ENCODE measurements at regions not wholly inside any gene's neighbourhood (a gene's known extent, or its start where the extent isn't known, plus 50 kb on each side); places are given as distances from the start of the nearest gene placed in this dataset.

DNA sequence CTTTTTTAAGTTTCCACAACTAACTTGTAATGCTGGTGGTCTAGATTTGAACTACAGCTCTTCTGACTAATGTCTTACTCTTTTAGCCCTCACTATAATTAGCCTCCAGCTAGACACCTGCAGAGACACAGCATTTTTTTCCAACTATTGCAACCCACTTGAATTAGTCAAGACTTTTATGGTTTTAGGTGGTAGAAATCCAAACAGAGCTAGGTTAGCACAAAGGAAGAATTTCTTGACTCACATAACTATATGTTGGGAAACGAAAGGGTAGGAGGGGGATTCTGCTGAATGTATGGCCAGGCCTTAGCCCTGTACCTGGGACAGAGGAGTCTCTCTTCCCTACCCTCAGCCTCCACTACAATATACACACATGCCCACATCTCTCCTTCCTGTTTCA, 586.1 kb downstream of the INHBA start:
- 93% methylated on average over 1 of the region's 1 CpG for WGBS
- no peak overlapping the region for H3K4me3 ChIP-seq
- no peak for DNase-seq (ENCODE audit: extremely low spot score)
- TF ChIP-seq, protein P1, sequence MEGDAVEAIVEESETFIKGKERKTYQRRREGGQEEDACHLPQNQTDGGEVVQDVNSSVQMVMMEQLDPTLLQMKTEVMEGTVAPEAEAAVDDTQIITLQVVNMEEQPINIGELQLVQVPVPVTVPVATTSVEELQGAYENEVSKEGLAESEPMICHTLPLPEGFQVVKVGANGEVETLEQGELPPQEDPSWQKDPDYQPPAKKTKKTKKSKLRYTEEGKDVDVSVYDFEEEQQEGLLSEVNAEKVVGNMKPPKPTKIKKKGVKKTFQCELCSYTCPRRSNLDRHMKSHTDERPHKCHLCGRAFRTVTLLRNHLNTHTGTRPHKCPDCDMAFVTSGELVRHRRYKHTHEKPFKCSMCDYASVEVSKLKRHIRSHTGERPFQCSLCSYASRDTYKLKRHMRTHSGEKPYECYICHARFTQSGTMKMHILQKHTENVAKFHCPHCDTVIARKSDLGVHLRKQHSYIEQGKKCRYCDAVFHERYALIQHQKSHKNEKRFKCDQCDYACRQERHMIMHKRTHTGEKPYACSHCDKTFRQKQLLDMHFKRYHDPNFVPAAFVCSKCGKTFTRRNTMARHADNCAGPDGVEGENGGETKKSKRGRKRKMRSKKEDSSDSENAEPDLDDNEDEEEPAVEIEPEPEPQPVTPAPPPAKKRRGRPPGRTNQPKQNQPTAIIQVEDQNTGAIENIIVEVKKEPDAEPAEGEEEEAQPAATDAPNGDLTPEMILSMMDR (IDR thresholded peaks at IDR 0.05), result no peak
- no peak for TF ChIP-seq POLR2AphosphoS5 (IDR thresholded peaks at IDR 0.05)
- TF ChIP-seq EP300 (IDR thresholded peaks at IDR 0.05), result no peak
- TF ChIP-seq POLR2A (IDR thresholded peaks at IDR 0.05; ENCODE audit: low read depth), result no peak
- H3K27me3 ChIP-seq, result no peaks in the 10 kb centered on the region
- intact Hi-C loops (cut with DNase I), result no loop called here
- no peaks in the 10 kb centered on the region for H3K36me3 ChIP-seq
- H3K4me1 ChIP-seq, result peaks cover 0 to 5% (median 0%) of the 10 kb centered on the region in 4 donors
- H3K27ac ChIP-seq (replicated peaks in 1 of 4), result no peak overlapping the region
- H3K9me3 ChIP-seq, result no peaks in the 10 kb centered on the region

DNA sequence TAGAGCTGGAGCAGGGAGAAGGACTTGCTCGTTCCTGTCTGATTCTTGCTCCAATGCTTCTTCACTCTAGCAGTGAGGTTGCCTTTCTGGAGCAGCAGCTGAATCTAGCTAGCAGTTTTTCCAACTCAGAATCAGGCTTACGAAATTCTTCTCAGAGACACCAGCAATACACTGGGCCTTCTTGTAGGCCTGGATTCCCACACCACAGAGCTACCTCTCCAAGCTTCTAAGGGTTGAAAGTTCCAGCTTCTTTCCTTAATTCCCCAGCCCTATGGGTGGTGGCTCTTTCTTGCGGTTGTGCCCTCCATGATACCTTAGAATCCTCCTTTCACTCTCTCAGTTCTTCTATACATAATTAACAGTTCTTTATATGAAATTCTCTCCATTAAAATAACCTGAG, 586.6 kb downstream of the INHBA start:
- Histone ChIP-seq H3K4me1 (peaks cover 0 to 5% (median 0%) of the 10 kb centered on the region in 4 donors), H3K27ac (replicated peaks in 1 of 4) (no peak overlapping the region), H3K36me3 (no peaks in the 10 kb centered on the region), H3K4me3 (no peak overlapping the region), H3K27me3 (no peaks in the 10 kb centered on the region), H3K9me3 (no peaks in the 10 kb centered on the region)
- intact Hi-C loops (cut with DNase I), result no loop called here
- TF ChIP-seq POLR2AphosphoS5 (IDR thresholded peaks at IDR 0.05) (no peak), POLR2A (IDR thresholded peaks at IDR 0.05; ENCODE audit: low read depth) (no peak), EP300 (IDR thresholded peaks at IDR 0.05) (no peak)
- TF ChIP-seq, protein P1 (IDR thresholded peaks at IDR 0.05), result no peak
- DNase-seq (ENCODE audit: extremely low spot score), result no peak
- WGBS, result 91% methylated on average over 3 of the region's 3 CpGs

DNA sequence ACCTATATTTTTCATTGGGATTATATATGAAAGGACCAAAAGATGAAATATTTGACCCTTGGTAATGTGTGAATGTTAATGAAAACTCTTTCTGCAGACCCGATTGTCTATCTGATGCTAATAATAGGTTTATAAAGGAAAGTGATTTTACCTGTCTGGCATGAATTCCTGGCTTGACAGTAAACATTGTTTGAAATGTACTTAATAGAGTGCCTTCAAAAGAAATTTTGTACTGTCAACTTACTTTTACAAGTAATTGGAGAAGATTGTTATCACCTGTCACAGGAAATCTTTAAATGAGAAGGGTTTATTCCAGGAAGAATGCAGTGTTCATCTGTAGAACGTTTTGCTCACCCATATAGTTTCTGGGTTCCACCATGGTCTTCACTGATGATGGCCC, 588.2 kb downstream of the INHBA start:
- TF ChIP-seq POLR2AphosphoS5 (IDR thresholded peaks at IDR 0.05), result no peak
- TF ChIP-seq EP300 (IDR thresholded peaks at IDR 0.05), result no peak
- TF ChIP-seq, protein P1 (IDR thresholded peaks at IDR 0.05), result no peak
- TF ChIP-seq POLR2A (IDR thresholded peaks at IDR 0.05; ENCODE audit: low read depth), result no peak
- no peak for DNase-seq (ENCODE audit: extremely low spot score)
- Histone ChIP-seq H3K36me3 (no peaks in the 10 kb centered on the region), H3K27ac (replicated peaks in 1 of 4) (no peak overlapping the region), H3K27me3 (no peaks in the 10 kb centered on the region), H3K4me1 (peaks cover 0 to 5% (median 0%) of the 10 kb centered on the region in 4 donors), H3K4me3 (no peak overlapping the region), H3K9me3 (no peaks in the 10 kb centered on the region)
- intact Hi-C loops (cut with DNase I), result no loop called here
- WGBS, result 52% methylated on average over 2 of the region's 2 CpGs

DNA sequence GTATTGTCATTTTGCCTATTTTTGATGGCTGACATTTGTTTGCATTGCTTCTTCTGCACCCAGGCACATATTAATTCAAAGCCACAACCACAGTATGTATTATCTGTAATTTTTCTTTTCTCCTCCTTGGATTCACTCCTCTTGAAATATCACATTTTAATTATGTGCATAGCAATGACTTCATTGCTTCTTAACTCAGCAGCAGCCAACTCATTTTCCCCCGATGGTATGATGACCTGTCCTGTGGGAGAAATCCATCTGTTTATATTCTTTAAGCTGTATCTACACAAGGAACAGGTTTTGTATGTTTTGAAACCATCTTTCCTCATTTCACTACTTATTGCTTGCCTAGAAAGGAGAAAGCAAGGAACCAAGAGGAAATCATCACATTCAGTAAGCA, 588.8 kb downstream of the INHBA start:
- Histone ChIP-seq H3K27ac (replicated peaks in 1 of 4) (no peak overlapping the region), H3K4me1 (peaks cover 0 to 5% (median 0%) of the 10 kb centered on the region in 4 donors), H3K9me3 (no peaks in the 10 kb centered on the region), H3K4me3 (no peak overlapping the region), H3K27me3 (no peaks in the 10 kb centered on the region), H3K36me3 (no peaks in the 10 kb centered on the region)
- DNase-seq (ENCODE audit: extremely low spot score), result no peak
- 21% methylated on average over 1 of the region's 1 CpG for WGBS
- no peak for TF ChIP-seq POLR2A (IDR thresholded peaks at IDR 0.05; ENCODE audit: low read depth)
- TF ChIP-seq EP300 (IDR thresholded peaks at IDR 0.05), result no peak
- TF ChIP-seq, protein P1 (IDR thresholded peaks at IDR 0.05), result no peak
- TF ChIP-seq POLR2AphosphoS5 (IDR thresholded peaks at IDR 0.05), result no peak
- intact Hi-C loops (cut with DNase I), result no loop called here

DNA sequence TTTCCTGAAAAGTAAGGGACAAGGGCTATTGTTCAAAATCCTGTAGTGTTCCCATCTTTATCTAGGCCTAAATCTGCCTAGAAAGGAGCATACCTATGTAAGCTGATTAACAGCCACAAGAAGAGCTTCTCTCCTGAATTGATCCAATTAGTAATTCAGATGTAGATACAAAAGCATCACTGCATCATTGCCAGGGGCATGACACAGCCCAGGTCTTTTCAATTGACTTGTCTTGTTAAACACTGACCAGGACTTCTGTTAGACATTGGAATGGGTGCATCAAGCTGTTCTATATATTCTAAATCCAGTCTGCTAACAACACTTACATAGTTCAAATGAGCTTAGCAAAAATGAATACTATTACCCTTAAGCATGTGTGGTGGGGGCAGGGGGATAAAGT, 589.2 kb downstream of the INHBA start:
- TF ChIP-seq POLR2AphosphoS5 (IDR thresholded peaks at IDR 0.05) (no peak), POLR2A (IDR thresholded peaks at IDR 0.05; ENCODE audit: low read depth) (no peak), EP300 (IDR thresholded peaks at IDR 0.05) (no peak)
- TF ChIP-seq, protein P1 (IDR thresholded peaks at IDR 0.05), result no peak
- intact Hi-C loops (cut with DNase I), result no loop called here
- no peaks in the 10 kb centered on the region for H3K36me3 ChIP-seq
- DNase-seq (ENCODE audit: extremely low spot score), result no peak
- no peaks in the 10 kb centered on the region for H3K9me3 ChIP-seq
- H3K27ac ChIP-seq (replicated peaks in 1 of 4), result no peak overlapping the region
- no peak overlapping the region for H3K4me3 ChIP-seq
- peaks cover 0 to 5% (median 0%) of the 10 kb centered on the region in 4 donors for H3K4me1 ChIP-seq
- no peaks in the 10 kb centered on the region for H3K27me3 ChIP-seq
